Activated naive CD4-positive, alpha-beta T cell treated with anti-CD3 and anti-CD28 coated beads, Interleukin-2, amount 10 ng/mL, durations not matched to agents 7 days and 5 days (primary cell): ENCODE measurements at regions not wholly inside any gene's neighbourhood (a gene's known extent, or its start where the extent isn't known, plus 50 kb on each side); places are given as distances from the start of the nearest gene placed in this dataset.

ENCODE experiments used
- CTCF ChIA-PET: fragments of 350-600 bp; sonication (Branson Sonifier 250); formaldehyde crosslinking; loops from one replicate; lab custom pipeline; 2021; ENCODE audit warnings: antibody characterized with exemption; lab: Charles Lee
- DNase-seq: peaks from one replicate; pipeline ENCODE4 v3.0.0-alpha.2; 2020
- H3K27ac Mint-ChIP-seq: one replicate; pipeline ENCODE4 v1.8.0; 2021; ENCODE audit warnings: mild to moderate bottlenecking, moderate library complexity, mixed read lengths
- H3K27me3 Mint-ChIP-seq: one replicate; pipeline ENCODE4 v1.8.0; 2021; ENCODE audit warnings: mild to moderate bottlenecking, mixed read lengths
- H3K36me3 Mint-ChIP-seq: one replicate; pipeline ENCODE4 v1.8.0; 2021; ENCODE audit warnings: mixed read lengths
- H3K4me1 Mint-ChIP-seq: one replicate; pipeline ENCODE4 v1.8.0; 2021; ENCODE audit warnings: mixed read lengths
- H3K4me3 Mint-ChIP-seq: one replicate; pipeline ENCODE4 v1.8.0; 2021; ENCODE audit warnings: mild to moderate bottlenecking, moderate library complexity, mixed read lengths
- H3K9me3 Mint-ChIP-seq: one replicate; pipeline ENCODE4 v1.8.0; 2021; ENCODE audit warnings: mixed read lengths

GRCh38 chr20:55583036-55583435 lies 422.3 kb downstream of the CBLN4 start:
- Mint-ChIP-seq H3K36me3 (no peaks in the 10 kb centered on the region), H3K27me3 (no peaks in the 10 kb centered on the region), H3K27ac (no peak overlapping the region), H3K4me3 (no peak overlapping the region), H3K4me1 (no peaks in the 10 kb centered on the region), H3K9me3 (no peaks in the 10 kb centered on the region)
- CTCF ChIA-PET: no interaction called here
- DNase-seq: no peak

- H3K9me3 Mint-ChIP-seq: no peaks in the 10 kb centered on the region
- CTCF ChIA-PET: no interaction called here
These were observed 422.8 kb downstream of the CBLN4 start for GRCh38 chr20:55582498-55582897.

GRCh38 chr20:55581519-55581918 lies 423.8 kb downstream of the CBLN4 start:
- no peaks in the 10 kb centered on the region for H3K9me3 Mint-ChIP-seq
- DNase-seq: no peak
- CTCF ChIA-PET: no interaction called here
- H3K4me3 Mint-ChIP-seq: no peak overlapping the region
- no peak overlapping the region for H3K27ac Mint-ChIP-seq
- H3K27me3 Mint-ChIP-seq: no peaks in the 10 kb centered on the region
- no peaks in the 10 kb centered on the region for H3K36me3 Mint-ChIP-seq
- H3K4me1 Mint-ChIP-seq: no peaks in the 10 kb centered on the region

More at GRCh38 chr20:55582498-55582897, 422.8 kb downstream of the CBLN4 start:
- H3K27ac Mint-ChIP-seq: no peak overlapping the region
- no peaks in the 10 kb centered on the region for H3K4me1 Mint-ChIP-seq
- H3K4me3 Mint-ChIP-seq: no peak overlapping the region
- no peaks in the 10 kb centered on the region for H3K36me3 Mint-ChIP-seq
- H3K27me3 Mint-ChIP-seq: no peaks in the 10 kb centered on the region
- DNase-seq: no peak

- H3K4me1 Mint-ChIP-seq: no peaks in the 10 kb centered on the region
- DNase-seq: no peak
- H3K9me3 Mint-ChIP-seq: no peaks in the 10 kb centered on the region
- CTCF ChIA-PET: no interaction called here
- no peaks in the 10 kb centered on the region for H3K27me3 Mint-ChIP-seq
- H3K27ac Mint-ChIP-seq: no peak overlapping the region
- no peak overlapping the region for H3K4me3 Mint-ChIP-seq
- H3K36me3 Mint-ChIP-seq: no peaks in the 10 kb centered on the region
These were observed 424.8 kb downstream of the CBLN4 start for GRCh38 chr20:55580475-55580874.

GRCh38 chr20:55579802-55580201 lies 425.5 kb downstream of the CBLN4 start:
- no peak for DNase-seq
- H3K36me3 Mint-ChIP-seq: no peaks in the 10 kb centered on the region
- CTCF ChIA-PET: no interaction called here
- no peak overlapping the region for H3K27ac Mint-ChIP-seq
- no peaks in the 10 kb centered on the region for H3K27me3 Mint-ChIP-seq
- no peaks in the 10 kb centered on the region for H3K9me3 Mint-ChIP-seq
- no peaks in the 10 kb centered on the region for H3K4me1 Mint-ChIP-seq
- no peak overlapping the region for H3K4me3 Mint-ChIP-seq

- H3K9me3 Mint-ChIP-seq: no peaks in the 10 kb centered on the region
- H3K4me1 Mint-ChIP-seq: no peaks in the 10 kb centered on the region
- H3K27me3 Mint-ChIP-seq: no peaks in the 10 kb centered on the region
- H3K27ac Mint-ChIP-seq: no peak overlapping the region
- no peaks in the 10 kb centered on the region for H3K36me3 Mint-ChIP-seq
- H3K4me3 Mint-ChIP-seq: no peak overlapping the region
- CTCF ChIA-PET: no interaction called here
- no peak for DNase-seq
These were observed 428.3 kb downstream of the CBLN4 start for GRCh38 chr20:55576981-55577380.

GRCh38 chr20:55569084-55569483 lies 436.2 kb downstream of the CBLN4 start:
- H3K4me3 Mint-ChIP-seq: no peak overlapping the region
- no peaks in the 10 kb centered on the region for H3K27me3 Mint-ChIP-seq
- CTCF ChIA-PET: no interaction called here
- H3K9me3 Mint-ChIP-seq: peaks cover 7% of the 10 kb centered on the region
- no peaks in the 10 kb centered on the region for H3K4me1 Mint-ChIP-seq
- no peaks in the 10 kb centered on the region for H3K36me3 Mint-ChIP-seq
- no peak for DNase-seq
- H3K27ac Mint-ChIP-seq: no peak overlapping the region

GRCh38 chr20:55567826-55568225 lies 437.5 kb downstream of the CBLN4 start:
- H3K27me3 Mint-ChIP-seq: no peaks in the 10 kb centered on the region
- peaks cover 7% of the 10 kb centered on the region for H3K9me3 Mint-ChIP-seq
- DNase-seq: no peak
- no peak overlapping the region for H3K27ac Mint-ChIP-seq
- H3K4me1 Mint-ChIP-seq: no peaks in the 10 kb centered on the region
- CTCF ChIA-PET: no interaction called here
- no peak overlapping the region for H3K4me3 Mint-ChIP-seq
- H3K36me3 Mint-ChIP-seq: no peaks in the 10 kb centered on the region

- no peaks in the 10 kb centered on the region for H3K36me3 Mint-ChIP-seq
- no peak for DNase-seq
- H3K4me3 Mint-ChIP-seq: no peak overlapping the region
- no peaks in the 10 kb centered on the region for H3K4me1 Mint-ChIP-seq
- H3K27me3 Mint-ChIP-seq: no peaks in the 10 kb centered on the region
- H3K9me3 Mint-ChIP-seq: peaks cover 7% of the 10 kb centered on the region
- CTCF ChIA-PET: no interaction called here
- no peak overlapping the region for H3K27ac Mint-ChIP-seq
These were observed 440.1 kb downstream of the CBLN4 start for GRCh38 chr20:55565096-55565773.

- CTCF ChIA-PET: no interaction called here
- no peak for DNase-seq
- Mint-ChIP-seq H3K9me3 (peaks cover 5% of the 10 kb centered on the region), H3K27ac (no peak overlapping the region), H3K36me3 (no peaks in the 10 kb centered on the region), H3K27me3 (no peaks in the 10 kb centered on the region), H3K4me3 (no peak overlapping the region), H3K4me1 (no peaks in the 10 kb centered on the region)
These were observed 444.1 kb downstream of the CBLN4 start for GRCh38 chr20:55561259-55561658.

- Mint-ChIP-seq H3K4me1 (no peaks in the 10 kb centered on the region), H3K4me3 (no peak overlapping the region), H3K9me3 (peaks cover 6% of the 10 kb centered on the region), H3K36me3 (no peaks in the 10 kb centered on the region), H3K27ac (no peak overlapping the region), H3K27me3 (no peaks in the 10 kb centered on the region)
- CTCF ChIA-PET: no interaction called here
- DNase-seq: no peak
These were observed 448.1 kb downstream of the CBLN4 start for GRCh38 chr20:55557191-55557590.

- H3K4me1 Mint-ChIP-seq: no peaks in the 10 kb centered on the region
- CTCF ChIA-PET: no interaction called here
- H3K36me3 Mint-ChIP-seq: no peaks in the 10 kb centered on the region
- no peak overlapping the region for H3K4me3 Mint-ChIP-seq
- H3K9me3 Mint-ChIP-seq: peaks cover 11% of the 10 kb centered on the region
- DNase-seq: no peak
- no peak overlapping the region for H3K27ac Mint-ChIP-seq
- no peaks in the 10 kb centered on the region for H3K27me3 Mint-ChIP-seq
These were observed 450.2 kb downstream of the CBLN4 start for GRCh38 chr20:55555075-55555650.

- Mint-ChIP-seq H3K27ac (no peak overlapping the region), H3K4me1 (no peaks in the 10 kb centered on the region), H3K4me3 (no peak overlapping the region), H3K9me3 (peaks cover 4% of the 10 kb centered on the region), H3K36me3 (no peaks in the 10 kb centered on the region), H3K27me3 (no peaks in the 10 kb centered on the region)
- CTCF ChIA-PET: no interaction called here
- no peak for DNase-seq
These were observed 460.7 kb downstream of the CBLN4 start for GRCh38 chr20:55544638-55545037.

- Mint-ChIP-seq H3K27me3 (no peaks in the 10 kb centered on the region), H3K27ac (no peak overlapping the region), H3K4me3 (no peak overlapping the region), H3K9me3 (peaks cover 5% of the 10 kb centered on the region), H3K36me3 (no peaks in the 10 kb centered on the region), H3K4me1 (no peaks in the 10 kb centered on the region)
- CTCF ChIA-PET: no interaction called here
- DNase-seq: no peak
These were observed 464.8 kb downstream of the CBLN4 start for GRCh38 chr20:55540486-55540885.

GRCh38 chr20:55540013-55540412 lies 465.3 kb downstream of the CBLN4 start:
- H3K4me3 Mint-ChIP-seq: no peak overlapping the region
- H3K27ac Mint-ChIP-seq: no peak overlapping the region
- no peaks in the 10 kb centered on the region for H3K36me3 Mint-ChIP-seq
- H3K4me1 Mint-ChIP-seq: no peaks in the 10 kb centered on the region
- no peak for DNase-seq
- no peaks in the 10 kb centered on the region for H3K27me3 Mint-ChIP-seq
- peaks cover 6% of the 10 kb centered on the region for H3K9me3 Mint-ChIP-seq
- CTCF ChIA-PET: no interaction called here
